ENCODE measurements at regions not wholly inside any gene's neighbourhood (a gene's known extent, or its start where the extent isn't known, plus 50 kb on each side); places are given as distances from the start of the nearest gene placed in this dataset.

DNA sequence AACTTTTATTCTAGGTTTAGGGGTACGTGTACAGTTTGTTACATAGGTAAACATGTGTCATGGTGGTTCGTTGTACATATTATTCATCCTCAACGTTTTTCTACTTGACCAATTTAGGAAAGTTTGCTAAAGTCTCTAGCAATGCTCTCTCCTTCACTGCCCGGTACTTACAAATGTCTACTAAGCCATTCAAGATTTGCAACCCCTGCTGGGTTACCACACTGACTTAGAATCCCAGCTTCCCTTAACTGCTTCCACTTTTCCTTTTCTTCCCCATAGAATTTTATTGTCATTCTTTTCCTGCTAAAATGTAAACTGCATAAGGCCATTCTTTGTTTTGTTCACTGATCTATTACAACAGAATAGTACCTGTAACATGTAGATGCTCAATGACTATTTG is 97.4 kb downstream of the SMPDL3A start (continued):
- TF ChIP-seq EP300 (IDR thresholded peaks at IDR 0.05; ENCODE audit: borderline replicate concordance in 1 of 2, low read depth in 2 of 2, low read length in 2 of 2) (no peak), SIRT6 (IDR thresholded peaks at IDR 0.05; ENCODE audit: low read length) (no peak), RXRA (IDR thresholded peaks at IDR 0.05; ENCODE audit: insufficient read depth, low read depth, low read length) (no peak), ZNF274 (IDR thresholded peaks at IDR 0.05; ENCODE audit: borderline replicate concordance, extremely low read depth, low read length) (no peak), RAD21 (IDR thresholded peaks at IDR 0.05 in 1 of 2, conservative IDR thresholded peaks at IDR 0.05 in 1 of 2; ENCODE audit: low read depth in 2 of 2, low read length in 2 of 2) (no peak), RBBP5 (IDR thresholded peaks at IDR 0.05; ENCODE audit: borderline replicate concordance, low read depth, low read length) (no peak)

All from H1 (cell line).